Neural cell (in vitro differentiated cells): ENCODE measurements at regions not wholly inside any gene's neighbourhood (a gene's known extent, or its start where the extent isn't known, plus 50 kb on each side); places are given as distances from the start of the nearest gene placed in this dataset.

Experiments
- H2AFZ ChIP-seq: fragments of 200-600, 300-800 bp; sonication (generic), shearing (Covaris generic); 2 replicates; pipeline ENCODE4 v1.6.0; 2014; ENCODE audit warnings: low read depth, mild to moderate bottlenecking, antibody characterized with exemption, low read length, moderate library complexity
- H3F3A ChIP-seq: fragments of 200-600 bp; shearing (Covaris generic); 2 replicates; pipeline ENCODE4 v1.6.1; 2016; ENCODE audit warnings: mild to moderate bottlenecking, moderate library complexity, mixed read lengths, antibody characterized with exemption, low read length; ENCODE audit not compliant: insufficient read depth, poor library complexity, severe bottlenecking
- H3K27ac ChIP-seq: fragments of 200-600, 300-800 bp; sonication (generic), shearing (Covaris generic); 2 replicates; pipeline ENCODE4 v1.5.1; 2014; ENCODE audit warnings: mild to moderate bottlenecking, low read length, moderate library complexity
- H3K27me3 ChIP-seq: fragments of 300-800, 200-600 bp; sonication (generic), shearing (Covaris generic); 2 replicates; pipeline ENCODE4 v1.6.0; 2014; ENCODE audit warnings: mild to moderate bottlenecking, low read depth, low read length, moderate library complexity; ENCODE audit not compliant: insufficient read depth
- H3K36me3 ChIP-seq: fragments of 300-800, 200-600 bp; sonication (generic), shearing (Covaris generic); 2 replicates; pipeline ENCODE4 v1.5.1; 2014; ENCODE audit warnings: mild to moderate bottlenecking, antibody characterized with exemption, low read length, moderate library complexity; ENCODE audit not compliant: insufficient read depth
- H3K4me2 ChIP-seq: fragments of 300-800, 200-600 bp; sonication (generic), shearing (Covaris generic); 2 replicates; pipeline ENCODE4 v1.6.0; 2014; ENCODE audit warnings: mild to moderate bottlenecking, low read length
- H3K4me3 ChIP-seq: fragments of 300-800, 200-600 bp; sonication (generic), shearing (Covaris generic); 2 replicates; pipeline ENCODE4 v1.5.1; 2014; ENCODE audit warnings: mild to moderate bottlenecking, low read length, moderate library complexity
- H3K79me2 ChIP-seq: fragments of 200-600 bp; shearing (Covaris generic); replicated peaks from 2 replicates; pipeline ENCODE4 v1.6.0; 2014; ENCODE audit warnings: mild to moderate bottlenecking, low read length, moderate library complexity; ENCODE audit not compliant: insufficient read depth
- H3K9ac ChIP-seq: fragments of 300-800, 200-600 bp; sonication (generic), shearing (Covaris generic); 2 replicates; pipeline ENCODE4 v1.6.1; 2016; ENCODE audit warnings: mild to moderate bottlenecking, low read length, mixed read lengths
- H3K9me2 ChIP-seq: fragments of 200-600 bp; shearing (Covaris generic); 2 replicates; pipeline ENCODE4 v1.6.1; 2016; ENCODE audit warnings: mild to moderate bottlenecking, low read length, mixed read lengths; ENCODE audit not compliant: insufficient read depth
- H3K9me3 ChIP-seq: fragments of 200-600, 300-800 bp; sonication (generic), shearing (Covaris generic); 2 replicates; pipeline ENCODE4 v1.6.1; 2016; ENCODE audit warnings: mild to moderate bottlenecking, mixed run types, low read length, moderate library complexity, mixed read lengths
- H4K20me1 ChIP-seq: fragments of 200-600 bp; shearing (Covaris generic); 2 replicates; pipeline ENCODE4 v1.6.1; 2016; ENCODE audit warnings: mild to moderate bottlenecking, mixed run types; ENCODE audit not compliant: insufficient read depth
- EP300 ChIP-seq: fragments of 450-650 bp; conservative IDR thresholded peaks from 2 replicates; pipeline ENCODE4 v1.6.1; 2014; ENCODE audit warnings: antibody characterized with exemption, mild to moderate bottlenecking, moderate library complexity; ENCODE audit not compliant: poor library complexity, severe bottlenecking
- EZH2 ChIP-seq: fragments of 200-600, 300-800 bp; shearing (Covaris generic), sonication (generic); IDR thresholded peaks from 2 replicates; pipeline ENCODE4 v1.6.1; 2014; ENCODE audit warnings: antibody characterized with exemption, low read length, borderline replicate concordance, mild to moderate bottlenecking; ENCODE audit not compliant: insufficient read depth, poor library complexity, severe bottlenecking
- MXI1 ChIP-seq: fragments of 450-650 bp; conservative IDR thresholded peaks from 2 replicates; pipeline ENCODE4 v1.6.1; 2014; ENCODE audit warnings: antibody characterized with exemption, mild to moderate bottlenecking; ENCODE audit not compliant: poor library complexity, severe bottlenecking
- POLR2AphosphoS5 ChIP-seq: IDR thresholded peaks from 2 replicates; pipeline ENCODE4 v1.6.1; 2012
- RAD21 ChIP-seq: fragments of 450-650 bp; conservative IDR thresholded peaks from 2 replicates; pipeline ENCODE4 v1.6.1; 2014; ENCODE audit warnings: antibody characterized with exemption, mild to moderate bottlenecking, moderate library complexity
- SMC3 ChIP-seq: fragments of 450-650 bp; conservative IDR thresholded peaks from 2 replicates; pipeline ENCODE4 v1.6.1; 2014; ENCODE audit warnings: antibody characterized with exemption, mild to moderate bottlenecking, moderate library complexity; ENCODE audit not compliant: poor library complexity
- TAF1 ChIP-seq: IDR thresholded peaks from 2 replicates; pipeline ENCODE4 v1.6.1; 2012; ENCODE audit warnings: low read depth
- TF ChIP-seq, protein P1 (sequence below): IDR thresholded peaks from 2 replicates; pipeline ENCODE4 v1.6.1; 2012; ENCODE audit warnings: borderline replicate concordance
- TF ChIP-seq, protein P2 (sequence below): fragments of 450-650 bp; IDR thresholded peaks from 2 replicates; pipeline ENCODE4 v1.5.1; 2014; ENCODE audit warnings: antibody characterized with exemption, mild to moderate bottlenecking, moderate library complexity; ENCODE audit not compliant: poor library complexity, severe bottlenecking

DNA sequence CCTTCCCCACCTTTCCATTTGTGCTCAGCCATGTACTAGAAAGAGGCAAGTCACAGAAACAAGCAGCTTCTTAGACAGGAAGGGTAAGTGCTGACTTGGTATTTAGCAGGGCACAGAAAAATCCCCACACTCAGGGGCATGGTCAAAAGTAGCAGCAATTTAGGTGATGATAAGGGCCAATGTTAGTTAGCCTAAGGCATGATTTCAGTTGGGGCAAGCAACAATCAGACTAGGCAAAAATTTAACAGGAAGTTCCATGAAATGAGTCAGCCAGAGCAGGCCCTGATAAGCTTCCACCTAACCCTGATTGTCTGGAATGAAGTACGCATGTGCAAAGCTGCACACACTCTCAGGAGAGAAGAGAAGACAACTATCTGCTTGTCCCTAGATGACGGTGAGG is 423.4 kb upstream of the UBE2E2 start:
- no peaks in the 10 kb centered on the region for H3F3A ChIP-seq
- no peak overlapping the region for H2AFZ ChIP-seq

DNA sequence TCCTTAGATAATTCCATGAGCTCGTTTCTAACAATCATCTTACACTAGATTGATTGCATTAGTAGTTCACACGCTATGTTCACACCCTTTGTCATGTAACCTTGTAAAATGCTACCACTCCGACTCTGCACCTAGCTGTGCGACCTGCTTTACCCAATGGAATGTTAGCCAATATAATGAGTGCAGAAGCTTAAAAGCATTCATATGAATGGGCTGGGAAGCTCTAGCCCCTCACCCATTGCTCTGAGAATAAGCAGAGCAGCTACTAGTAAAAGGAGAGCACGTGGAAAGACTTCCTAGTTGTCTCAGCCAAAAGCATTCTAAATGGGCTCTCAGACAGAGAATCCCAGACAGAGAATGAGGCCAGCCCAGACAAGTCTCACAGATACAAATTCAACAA is 410.6 kb upstream of the UBE2E2 start:
- Histone ChIP-seq H3K4me2 (no peak overlapping the region), H3K9me3 (no peaks in the 10 kb centered on the region), H4K20me1 (no peaks in the 10 kb centered on the region), H3K36me3 (no peaks in the 10 kb centered on the region), H3K4me3 (no peak overlapping the region), H3K27me3 (no peaks in the 10 kb centered on the region), H3K79me2 (no peaks in the 10 kb centered on the region), H3K9ac (no peak overlapping the region), H2AFZ (no peak overlapping the region), H3K27ac (no peak overlapping the region), H3F3A (no peaks in the 10 kb centered on the region), H3K9me2 (no peaks in the 10 kb centered on the region)
- TF ChIP-seq, protein P1, sequence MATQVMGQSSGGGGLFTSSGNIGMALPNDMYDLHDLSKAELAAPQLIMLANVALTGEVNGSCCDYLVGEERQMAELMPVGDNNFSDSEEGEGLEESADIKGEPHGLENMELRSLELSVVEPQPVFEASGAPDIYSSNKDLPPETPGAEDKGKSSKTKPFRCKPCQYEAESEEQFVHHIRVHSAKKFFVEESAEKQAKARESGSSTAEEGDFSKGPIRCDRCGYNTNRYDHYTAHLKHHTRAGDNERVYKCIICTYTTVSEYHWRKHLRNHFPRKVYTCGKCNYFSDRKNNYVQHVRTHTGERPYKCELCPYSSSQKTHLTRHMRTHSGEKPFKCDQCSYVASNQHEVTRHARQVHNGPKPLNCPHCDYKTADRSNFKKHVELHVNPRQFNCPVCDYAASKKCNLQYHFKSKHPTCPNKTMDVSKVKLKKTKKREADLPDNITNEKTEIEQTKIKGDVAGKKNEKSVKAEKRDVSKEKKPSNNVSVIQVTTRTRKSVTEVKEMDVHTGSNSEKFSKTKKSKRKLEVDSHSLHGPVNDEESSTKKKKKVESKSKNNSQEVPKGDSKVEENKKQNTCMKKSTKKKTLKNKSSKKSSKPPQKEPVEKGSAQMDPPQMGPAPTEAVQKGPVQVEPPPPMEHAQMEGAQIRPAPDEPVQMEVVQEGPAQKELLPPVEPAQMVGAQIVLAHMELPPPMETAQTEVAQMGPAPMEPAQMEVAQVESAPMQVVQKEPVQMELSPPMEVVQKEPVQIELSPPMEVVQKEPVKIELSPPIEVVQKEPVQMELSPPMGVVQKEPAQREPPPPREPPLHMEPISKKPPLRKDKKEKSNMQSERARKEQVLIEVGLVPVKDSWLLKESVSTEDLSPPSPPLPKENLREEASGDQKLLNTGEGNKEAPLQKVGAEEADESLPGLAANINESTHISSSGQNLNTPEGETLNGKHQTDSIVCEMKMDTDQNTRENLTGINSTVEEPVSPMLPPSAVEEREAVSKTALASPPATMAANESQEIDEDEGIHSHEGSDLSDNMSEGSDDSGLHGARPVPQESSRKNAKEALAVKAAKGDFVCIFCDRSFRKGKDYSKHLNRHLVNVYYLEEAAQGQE, result no peak
- TF ChIP-seq TAF1, result no peak
- TF ChIP-seq POLR2AphosphoS5, result no peak
- TF ChIP-seq EZH2, result no peak
- TF ChIP-seq EP300, result no peak
- TF ChIP-seq RAD21, result no peak
- TF ChIP-seq, protein P2, sequence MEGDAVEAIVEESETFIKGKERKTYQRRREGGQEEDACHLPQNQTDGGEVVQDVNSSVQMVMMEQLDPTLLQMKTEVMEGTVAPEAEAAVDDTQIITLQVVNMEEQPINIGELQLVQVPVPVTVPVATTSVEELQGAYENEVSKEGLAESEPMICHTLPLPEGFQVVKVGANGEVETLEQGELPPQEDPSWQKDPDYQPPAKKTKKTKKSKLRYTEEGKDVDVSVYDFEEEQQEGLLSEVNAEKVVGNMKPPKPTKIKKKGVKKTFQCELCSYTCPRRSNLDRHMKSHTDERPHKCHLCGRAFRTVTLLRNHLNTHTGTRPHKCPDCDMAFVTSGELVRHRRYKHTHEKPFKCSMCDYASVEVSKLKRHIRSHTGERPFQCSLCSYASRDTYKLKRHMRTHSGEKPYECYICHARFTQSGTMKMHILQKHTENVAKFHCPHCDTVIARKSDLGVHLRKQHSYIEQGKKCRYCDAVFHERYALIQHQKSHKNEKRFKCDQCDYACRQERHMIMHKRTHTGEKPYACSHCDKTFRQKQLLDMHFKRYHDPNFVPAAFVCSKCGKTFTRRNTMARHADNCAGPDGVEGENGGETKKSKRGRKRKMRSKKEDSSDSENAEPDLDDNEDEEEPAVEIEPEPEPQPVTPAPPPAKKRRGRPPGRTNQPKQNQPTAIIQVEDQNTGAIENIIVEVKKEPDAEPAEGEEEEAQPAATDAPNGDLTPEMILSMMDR, result no peak
- no peak for TF ChIP-seq SMC3
- no peak for TF ChIP-seq MXI1

More for the DNA sequence above, 423.4 kb upstream of the UBE2E2 start:
- H3K9me2 ChIP-seq, result no peaks in the 10 kb centered on the region
- H3K79me2 ChIP-seq, result no peaks in the 10 kb centered on the region
- no peaks in the 10 kb centered on the region for H3K27me3 ChIP-seq
- no peaks in the 10 kb centered on the region for H3K9me3 ChIP-seq
- no peak overlapping the region for H3K9ac ChIP-seq
- no peak for TF ChIP-seq RAD21
- TF ChIP-seq, protein P1, result no peak
- no peak for TF ChIP-seq EP300
- TF ChIP-seq MXI1, result no peak
- no peak for TF ChIP-seq EZH2
- no peak for TF ChIP-seq SMC3
- H3K4me2 ChIP-seq, result no peak overlapping the region
- H3K27ac ChIP-seq, result no peak overlapping the region
- H3K4me3 ChIP-seq, result no peak overlapping the region
- no peaks in the 10 kb centered on the region for H4K20me1 ChIP-seq
- no peaks in the 10 kb centered on the region for H3K36me3 ChIP-seq
